Activated T-helper 17 cell treated with anti-CD3 and anti-CD28 coated beads, Interleukin-2, amount 50 U/mL, for 72 hours (primary cell): ENCODE measurements at regions not wholly inside any gene's neighbourhood (a gene's known extent, or its start where the extent isn't known, plus 50 kb on each side); places are given as distances from the start of the nearest gene placed in this dataset.
"Not testable (repeated sequence)": the region's sequence is repeated elsewhere in the genome, so short reads cannot be mapped to it uniquely, and the experiment has no call there.

Experiments used
- ATAC-seq: fragments of 150-1000 bp; cut with Tn5 transposase; replicated peaks from 2 replicates; pipeline ENCODE4 v1.10.0; 2021; ENCODE audit warnings: mild to moderate bottlenecking, moderate library complexity
- H3K27ac Mint-ChIP-seq: one replicate; pipeline ENCODE4 v1.8.0; 2022; ENCODE audit warnings: mixed read lengths
- H3K27me3 Mint-ChIP-seq: one replicate; pipeline ENCODE4 v1.8.0; 2022; ENCODE audit warnings: mixed read lengths
- H3K36me3 Mint-ChIP-seq: one replicate; pipeline ENCODE4 v1.8.0; 2022; ENCODE audit warnings: low read depth, mild to moderate bottlenecking, mixed read lengths
- H3K4me1 Mint-ChIP-seq: one replicate; pipeline ENCODE4 v1.8.0; 2022; ENCODE audit warnings: mixed read lengths
- H3K4me3 Mint-ChIP-seq: one replicate; pipeline ENCODE4 v1.8.0; 2022; ENCODE audit warnings: mild to moderate bottlenecking, mixed read lengths
- H3K9me3 Mint-ChIP-seq: one replicate; pipeline ENCODE4 v1.8.0; 2022; ENCODE audit warnings: mixed read lengths

GRCh38 chr10:117817116-117817515, 229.6 kb downstream of the RAB11FIP2 start:
- Mint-ChIP-seq H3K9me3 (no peaks in the 10 kb centered on the region), H3K27ac (no peak overlapping the region)
- ATAC-seq = no peak

GRCh38 chr10:117818721-117819120, 228.0 kb downstream of the RAB11FIP2 start:
- H3K4me1 Mint-ChIP-seq = no peaks in the 10 kb centered on the region
- ATAC-seq = no peak
- H3K9me3 Mint-ChIP-seq = no peaks in the 10 kb centered on the region
- H3K36me3 Mint-ChIP-seq = no peaks in the 10 kb centered on the region
- H3K4me3 Mint-ChIP-seq = no peak overlapping the region
- H3K27ac Mint-ChIP-seq = no peak overlapping the region
- peaks cover 8% of the 10 kb centered on the region for H3K27me3 Mint-ChIP-seq

More at GRCh38 chr10:117817116-117817515, 229.6 kb downstream of the RAB11FIP2 start:
- Mint-ChIP-seq H3K36me3 (no peaks in the 10 kb centered on the region), H3K27me3 (peaks cover 8% of the 10 kb centered on the region), H3K4me1 (no peaks in the 10 kb centered on the region), H3K4me3 (no peak overlapping the region)

GRCh38 chr10:117819304-117819703, 227.4 kb downstream of the RAB11FIP2 start:
- H3K36me3 Mint-ChIP-seq = no peaks in the 10 kb centered on the region
- no peaks in the 10 kb centered on the region for H3K9me3 Mint-ChIP-seq
- peaks cover 8% of the 10 kb centered on the region for H3K27me3 Mint-ChIP-seq
- H3K27ac Mint-ChIP-seq = no peak overlapping the region
- H3K4me3 Mint-ChIP-seq = no peak overlapping the region
- ATAC-seq = no peak
- H3K4me1 Mint-ChIP-seq = no peaks in the 10 kb centered on the region

- no peak overlapping the region for H3K4me3 Mint-ChIP-seq
- no peaks in the 10 kb centered on the region for H3K4me1 Mint-ChIP-seq
Measured at GRCh38 chr10:117823980-117824379, 222.8 kb downstream of the RAB11FIP2 start.

GRCh38 chr10:117830205-117830604, 216.5 kb downstream of the RAB11FIP2 start:
- H3K27ac Mint-ChIP-seq = peak overlapping the region; percentile 53
- H3K9me3 Mint-ChIP-seq = no peaks in the 10 kb centered on the region
- peak overlapping the region; percentile 63 for H3K4me3 Mint-ChIP-seq
- H3K27me3 Mint-ChIP-seq = no peaks in the 10 kb centered on the region
- no peaks in the 10 kb centered on the region for H3K36me3 Mint-ChIP-seq
- no peaks in the 10 kb centered on the region for H3K4me1 Mint-ChIP-seq
- ATAC-seq = no peak

More at GRCh38 chr10:117823980-117824379, 222.8 kb downstream of the RAB11FIP2 start:
- no peaks in the 10 kb centered on the region for H3K36me3 Mint-ChIP-seq
- H3K9me3 Mint-ChIP-seq = no peaks in the 10 kb centered on the region
- H3K27ac Mint-ChIP-seq = no peak overlapping the region
- ATAC-seq = no peak
- H3K27me3 Mint-ChIP-seq = peaks cover 5% of the 10 kb centered on the region

- peak; percentile 26 for ATAC-seq
- Mint-ChIP-seq H3K36me3 (no peaks in the 10 kb centered on the region), H3K27ac (peak overlapping the region; percentile 53), H3K4me3 (peak overlapping the region; percentile 63), H3K9me3 (no peaks in the 10 kb centered on the region), H3K4me1 (no peaks in the 10 kb centered on the region), H3K27me3 (no peaks in the 10 kb centered on the region)
Measured at GRCh38 chr10:117830787-117831212, 215.9 kb downstream of the RAB11FIP2 start.

- peak overlapping the region; percentile 51 for H3K4me3 Mint-ChIP-seq
- not testable (repeated sequence) for H3K27me3 Mint-ChIP-seq, H3K27ac Mint-ChIP-seq, H3K36me3 Mint-ChIP-seq, ATAC-seq, H3K9me3 Mint-ChIP-seq, H3K4me1 Mint-ChIP-seq
Measured at GRCh38 chr10:117838500-117839498, 207.9 kb downstream of the RAB11FIP2 start.

GRCh38 chr10:117856426-117856825, 190.3 kb downstream of the RAB11FIP2 start:
- not testable (repeated sequence) for H3K4me1 Mint-ChIP-seq

GRCh38 chr10:117860135-117860534, 186.6 kb downstream of the RAB11FIP2 start:
- Mint-ChIP-seq H3K27ac (no peak overlapping the region), H3K36me3 (no peaks in the 10 kb centered on the region), H3K9me3 (no peaks in the 10 kb centered on the region), H3K4me1 (no peaks in the 10 kb centered on the region), H3K4me3 (no peak overlapping the region), H3K27me3 (peaks cover 26% of the 10 kb centered on the region)
- no peak for ATAC-seq

More at GRCh38 chr10:117856426-117856825, 190.3 kb downstream of the RAB11FIP2 start:
- not testable (repeated sequence) for H3K27ac Mint-ChIP-seq, H3K4me3 Mint-ChIP-seq, ATAC-seq, H3K36me3 Mint-ChIP-seq, H3K9me3 Mint-ChIP-seq
- H3K27me3 Mint-ChIP-seq = peaks cover 30% of the 10 kb centered on the region

GRCh38 chr10:117860823-117861222, 185.9 kb downstream of the RAB11FIP2 start:
- ATAC-seq = no peak
- peaks cover 30% of the 10 kb centered on the region for H3K27me3 Mint-ChIP-seq
- H3K9me3 Mint-ChIP-seq = no peaks in the 10 kb centered on the region
- H3K36me3 Mint-ChIP-seq = no peaks in the 10 kb centered on the region
- no peak overlapping the region for H3K27ac Mint-ChIP-seq
- H3K4me1 Mint-ChIP-seq = no peaks in the 10 kb centered on the region
- no peak overlapping the region for H3K4me3 Mint-ChIP-seq

- H3K36me3 Mint-ChIP-seq = no peaks in the 10 kb centered on the region
- peaks cover 33% of the 10 kb centered on the region for H3K27me3 Mint-ChIP-seq
- H3K27ac Mint-ChIP-seq = no peak overlapping the region
- no peaks in the 10 kb centered on the region for H3K4me1 Mint-ChIP-seq
- no peak for ATAC-seq
- no peak overlapping the region for H3K4me3 Mint-ChIP-seq
- no peaks in the 10 kb centered on the region for H3K9me3 Mint-ChIP-seq
Measured at GRCh38 chr10:117861329-117861728, 185.4 kb downstream of the RAB11FIP2 start.

- Mint-ChIP-seq H3K4me1 (no peaks in the 10 kb centered on the region), H3K36me3 (no peaks in the 10 kb centered on the region), H3K4me3 (no peak overlapping the region), H3K27ac (no peak overlapping the region), H3K9me3 (no peaks in the 10 kb centered on the region), H3K27me3 (peaks cover 15% of the 10 kb centered on the region)
- ATAC-seq = no peak
Measured at GRCh38 chr10:117863771-117864170, 183.0 kb downstream of the RAB11FIP2 start.

GRCh38 chr10:117865945-117866344, 180.8 kb downstream of the RAB11FIP2 start:
- H3K27ac Mint-ChIP-seq = no peak overlapping the region

GRCh38 chr10:117868151-117868550, 178.6 kb downstream of the RAB11FIP2 start:
- H3K27ac Mint-ChIP-seq = no peak overlapping the region
- H3K4me1 Mint-ChIP-seq = no peaks in the 10 kb centered on the region
- H3K4me3 Mint-ChIP-seq = no peak overlapping the region
- H3K36me3 Mint-ChIP-seq = no peaks in the 10 kb centered on the region
- peaks cover 20% of the 10 kb centered on the region for H3K27me3 Mint-ChIP-seq
- ATAC-seq = no peak
- no peaks in the 10 kb centered on the region for H3K9me3 Mint-ChIP-seq

More at GRCh38 chr10:117865945-117866344, 180.8 kb downstream of the RAB11FIP2 start:
- Mint-ChIP-seq H3K4me3 (no peak overlapping the region), H3K27me3 (peaks cover 16% of the 10 kb centered on the region), H3K9me3 (no peaks in the 10 kb centered on the region), H3K36me3 (no peaks in the 10 kb centered on the region), H3K4me1 (no peaks in the 10 kb centered on the region)
- ATAC-seq = no peak

GRCh38 chr10:117875793-117876192, 170.9 kb downstream of the RAB11FIP2 start:
- H3K27ac Mint-ChIP-seq = no peak overlapping the region
- ATAC-seq = no peak
- H3K36me3 Mint-ChIP-seq = no peaks in the 10 kb centered on the region
- no peaks in the 10 kb centered on the region for H3K9me3 Mint-ChIP-seq
- no peak overlapping the region for H3K4me3 Mint-ChIP-seq
- no peaks in the 10 kb centered on the region for H3K4me1 Mint-ChIP-seq
- H3K27me3 Mint-ChIP-seq = peaks cover 9% of the 10 kb centered on the region
